NCI-H2081 treated with DMSO at 0.1 percent for 48 hours (cell line): ENCODE measurements at regions not wholly inside any gene's neighbourhood (a gene's known extent, or its start where the extent isn't known, plus 50 kb on each side); places are given as distances from the start of the nearest gene placed in this dataset.
"Not testable (repeated sequence)": the region's sequence is repeated elsewhere in the genome, so short reads cannot be mapped to it uniquely, and the experiment has no call there.

Experiments
- DNase-seq: peaks from one replicate; lab custom pipeline; 2025; lab: John Stamatoyannopoulos, UW

DNA sequence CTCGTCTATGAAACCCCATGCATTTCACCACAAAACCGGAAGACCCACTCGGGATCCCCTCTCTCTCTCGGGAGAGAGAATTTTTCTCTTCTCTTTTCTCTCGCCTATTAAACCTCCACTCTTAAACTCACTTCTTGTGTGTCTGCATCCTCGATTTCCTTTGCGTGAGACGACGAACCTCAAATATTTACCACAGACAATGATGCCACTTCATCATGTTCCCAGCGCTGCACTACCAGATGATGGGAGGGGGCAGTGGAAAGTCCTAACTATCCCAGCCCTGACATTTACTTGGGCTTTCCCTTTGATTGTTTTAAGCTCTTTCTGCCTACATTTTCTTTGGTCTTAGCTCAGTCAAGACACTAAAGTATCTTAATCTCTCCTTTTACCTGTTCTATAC, 906.7 kb downstream of the GRID1 start:
- no peak for DNase-seq

DNA sequence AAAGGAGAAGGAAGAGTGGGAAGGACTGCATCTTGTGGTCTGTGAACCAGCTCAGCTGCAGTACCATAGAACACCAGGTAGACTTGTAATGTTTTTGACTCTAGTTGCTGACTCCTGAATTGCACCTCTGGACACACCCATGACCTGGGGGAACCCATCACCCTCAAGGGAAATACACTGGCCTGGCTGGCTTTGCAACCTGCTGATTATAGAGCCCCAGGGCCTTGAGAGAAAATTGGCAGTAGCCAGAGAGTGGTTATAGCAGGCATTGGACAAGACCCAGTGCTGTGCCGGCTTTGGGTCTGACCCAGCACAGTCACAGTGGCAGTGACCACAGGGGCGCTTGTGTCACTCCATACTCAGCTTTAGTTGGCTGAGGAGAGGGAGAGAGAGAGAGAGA, 902.3 kb downstream of the GRID1 start:
- DNase-seq, result no peak

DNA sequence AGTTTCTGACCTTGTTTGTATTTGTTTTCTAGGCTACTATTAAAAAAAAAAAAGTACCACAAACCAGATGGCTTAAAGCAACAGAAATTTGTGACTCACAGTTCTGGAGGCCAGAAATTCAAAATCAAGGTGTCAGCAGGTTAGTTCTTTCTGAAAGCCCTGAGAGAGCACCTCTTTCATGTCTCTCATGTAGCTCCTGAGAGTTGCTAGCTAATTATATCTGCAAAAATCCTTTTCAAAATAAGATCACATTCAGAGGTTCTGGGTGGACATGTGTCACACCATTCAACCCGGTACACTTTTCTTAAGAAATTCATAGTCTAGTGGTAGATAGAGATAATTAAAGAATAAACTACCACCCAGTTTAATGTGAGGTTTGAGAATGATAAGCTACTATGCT, 888.6 kb downstream of the GRID1 start:
- DNase-seq, result no peak

DNA sequence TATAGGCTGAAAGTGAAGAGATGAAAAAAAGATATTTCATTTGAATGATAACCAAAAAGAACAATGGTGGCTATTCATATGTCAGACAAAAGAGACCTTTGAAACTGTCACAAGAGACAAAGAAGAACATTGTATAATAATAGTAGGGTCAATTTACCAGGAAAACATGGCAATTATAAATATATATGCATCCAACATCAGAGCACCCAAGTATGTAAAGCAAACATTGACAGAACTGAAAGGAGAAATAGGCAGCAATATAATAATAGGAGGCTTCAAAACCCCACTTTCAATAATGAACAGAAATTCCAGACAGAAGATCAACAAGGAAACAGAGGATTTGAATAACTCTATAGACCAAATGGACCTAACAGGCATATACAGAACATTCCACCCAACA, 876.2 kb downstream of the GRID1 start:
- DNase-seq, result no peak

DNA sequence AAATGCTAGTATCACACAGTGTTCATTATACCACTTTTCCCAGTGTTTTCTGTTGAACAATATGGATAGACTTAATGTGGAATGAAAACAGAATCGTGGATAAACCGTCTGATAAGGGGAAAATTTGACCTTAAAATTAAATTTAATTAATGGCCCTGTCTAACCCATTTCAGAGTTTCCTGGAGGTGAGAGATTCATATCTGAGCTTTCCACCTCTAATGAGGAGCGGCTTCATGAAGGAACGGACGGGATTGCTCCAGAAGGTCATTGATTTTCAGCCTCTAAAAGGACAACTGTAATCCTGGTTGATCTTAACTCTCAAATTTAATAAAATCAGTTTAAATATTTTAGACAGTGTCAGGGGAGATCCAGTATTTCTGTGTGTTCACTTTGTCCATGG, 874.9 kb downstream of the GRID1 start:
- no peak for DNase-seq

DNA sequence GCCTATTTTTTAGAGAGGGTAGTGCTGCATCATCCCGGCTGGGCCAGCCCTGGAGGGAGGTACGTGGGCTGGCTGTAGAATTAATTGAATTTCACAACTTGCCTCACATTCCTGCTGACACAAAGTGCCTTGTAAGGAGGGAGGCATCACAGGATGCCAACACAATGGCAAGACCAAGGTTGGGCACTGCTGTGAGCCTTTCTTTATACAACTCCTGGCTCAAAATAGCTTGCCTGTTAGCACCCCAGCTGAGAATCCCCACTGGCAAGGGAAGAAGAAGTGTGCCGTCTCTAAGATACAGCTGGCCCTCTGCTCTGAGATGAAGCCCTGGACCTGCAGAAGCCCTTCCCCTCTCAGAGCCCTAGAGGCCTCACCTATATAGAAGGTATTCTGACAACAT, 873.9 kb downstream of the GRID1 start:
- no peak for DNase-seq

DNA sequence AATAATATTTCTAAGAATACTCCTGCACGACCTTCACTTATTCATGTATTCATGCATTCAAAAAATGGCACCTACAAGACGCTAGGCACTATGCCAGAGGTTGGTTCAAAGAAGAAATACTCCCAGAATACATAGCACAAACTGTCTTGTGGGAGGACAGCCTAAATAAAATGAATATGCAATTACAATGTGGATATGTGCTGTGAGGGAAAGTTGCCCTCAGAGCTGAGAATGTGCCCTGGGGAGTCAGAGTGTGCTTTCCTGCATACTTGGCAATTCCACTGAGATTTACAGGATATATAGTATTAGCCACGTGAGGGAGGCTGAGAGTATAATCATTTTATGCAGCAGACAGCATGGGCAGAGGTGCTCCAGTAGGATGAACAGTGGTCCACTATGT, 872.9 kb downstream of the GRID1 start:
- DNase-seq, result no peak

DNA sequence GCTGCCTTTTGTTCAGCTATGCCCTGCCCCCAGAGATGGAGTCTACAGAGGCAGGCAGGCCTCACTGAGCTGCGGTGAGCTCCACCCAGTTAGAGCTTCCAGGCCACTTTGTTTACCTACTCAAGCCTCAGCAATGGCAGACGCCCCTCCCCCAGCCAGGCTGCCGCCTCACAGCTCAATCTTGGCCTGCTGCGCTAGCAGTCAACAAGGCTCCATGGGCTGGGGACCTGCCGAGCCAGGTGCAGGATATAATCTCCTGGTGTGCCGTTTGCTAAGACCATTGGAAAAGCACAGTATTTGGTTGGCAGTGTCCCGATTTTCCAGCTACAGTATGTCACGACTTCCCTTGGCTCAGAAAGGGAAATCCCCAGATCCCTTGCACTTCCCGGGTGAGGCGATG, 862.0 kb downstream of the GRID1 start:
- DNase-seq, result not testable (repeated sequence)

DNA sequence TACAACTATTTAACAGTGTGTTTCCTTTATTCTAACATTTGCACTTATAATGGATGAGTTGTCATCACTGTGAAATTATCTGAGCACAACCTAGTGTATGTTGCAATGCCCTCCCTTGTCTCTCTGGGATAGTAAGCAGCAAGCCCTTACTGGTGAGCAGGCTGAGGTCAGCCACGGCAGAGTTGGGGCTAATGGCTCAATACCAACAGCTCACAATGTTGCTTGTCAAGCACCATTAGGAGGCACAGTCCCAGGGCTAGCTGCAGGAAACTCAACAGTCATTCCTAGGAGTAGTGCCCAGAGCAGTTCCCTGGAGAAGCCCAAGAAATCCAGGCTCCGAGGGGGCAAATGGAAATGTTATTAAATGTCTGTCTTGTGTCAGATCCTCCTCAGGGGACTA, 858.4 kb downstream of the GRID1 start:
- no peak for DNase-seq

DNA sequence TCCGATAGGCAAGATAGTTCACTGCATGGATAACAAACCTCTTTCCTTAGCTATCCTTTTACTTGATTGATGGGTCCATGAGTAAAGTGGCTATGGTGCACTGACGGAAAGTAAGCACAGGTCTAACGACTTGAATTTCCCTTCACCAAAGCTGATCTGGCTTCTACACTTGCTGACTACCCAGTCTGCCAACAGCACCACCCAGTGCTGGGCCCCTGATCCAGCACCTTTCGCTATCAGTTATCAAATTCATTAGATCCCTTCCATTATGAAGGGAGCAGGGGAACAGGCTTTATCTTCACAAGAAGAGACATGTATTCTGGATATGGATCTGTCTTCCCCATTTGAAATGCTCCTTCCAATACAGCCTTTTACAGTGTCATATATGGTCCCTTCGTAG, 855.9 kb downstream of the GRID1 start:
- DNase-seq, result no peak

DNA sequence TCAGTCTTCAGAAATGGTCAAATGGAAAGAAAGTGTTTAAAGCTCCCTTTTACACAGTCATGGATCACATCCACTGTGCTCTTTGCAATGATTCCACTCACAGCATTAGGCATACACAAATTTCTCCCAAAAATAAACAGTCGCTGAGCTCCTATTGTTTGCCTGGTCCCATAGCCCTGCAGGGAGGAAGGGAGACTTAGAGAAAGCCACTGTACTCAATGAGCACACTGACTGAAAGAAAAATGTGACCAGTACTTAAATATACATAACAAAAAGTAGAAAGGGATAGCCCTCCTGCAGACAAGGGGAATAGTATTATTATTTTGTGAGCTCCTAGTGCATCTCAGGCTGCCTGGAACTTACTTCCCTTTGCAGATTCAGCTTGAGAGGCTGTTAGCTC, 853.2 kb downstream of the GRID1 start:
- DNase-seq, result no peak

DNA sequence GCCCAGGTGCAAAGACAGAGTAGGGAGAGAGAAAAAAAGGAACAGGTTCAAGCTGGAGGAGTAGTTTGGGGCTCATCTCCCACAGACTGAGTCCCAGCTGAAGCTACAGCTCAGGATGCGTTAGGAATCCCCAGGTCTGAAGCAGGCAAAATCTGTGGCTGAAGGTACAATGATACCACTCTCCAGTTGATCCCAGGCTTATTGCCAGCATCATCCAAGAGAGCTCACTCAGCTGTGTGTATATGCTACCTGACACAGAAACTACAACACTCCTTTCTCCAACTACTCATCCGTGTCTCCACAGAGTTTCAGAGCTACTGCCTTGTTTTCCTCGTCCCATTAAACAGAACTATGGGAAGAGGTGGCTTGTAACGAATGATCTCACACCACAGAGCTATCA, 851.3 kb downstream of the GRID1 start:
- DNase-seq, result no peak

DNA sequence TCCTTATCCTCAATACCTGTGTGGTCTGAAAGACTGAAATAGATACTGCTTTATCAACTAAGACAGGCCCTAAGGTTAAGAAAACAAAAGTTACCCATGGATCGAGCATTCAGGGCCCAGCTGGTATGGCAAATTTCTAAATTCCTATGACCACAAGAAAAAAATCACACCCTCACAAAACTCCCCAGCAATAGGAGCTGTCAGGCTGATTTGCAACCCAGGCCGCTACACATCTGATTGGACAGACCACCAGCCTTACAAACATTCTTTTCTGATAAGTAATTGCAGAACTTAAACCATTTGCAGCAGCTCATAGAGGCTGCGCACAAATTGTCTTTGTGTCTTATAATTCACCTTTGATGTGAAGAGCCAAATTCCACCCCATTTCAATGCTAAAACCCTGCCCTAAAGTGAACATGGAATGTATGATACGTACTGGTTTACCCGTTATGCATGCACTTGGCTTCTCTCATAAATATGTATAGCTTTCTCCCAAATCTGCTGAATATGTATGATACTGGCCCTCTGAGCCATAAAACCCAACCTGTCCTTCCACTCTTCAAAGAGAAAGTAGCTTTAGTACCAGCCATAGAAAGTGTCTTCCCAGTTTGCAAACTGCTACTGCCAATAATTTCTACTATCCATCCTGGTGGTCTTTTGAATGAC, 842.5 kb downstream of the GRID1 start:
- DNase-seq, result no peak

DNA sequence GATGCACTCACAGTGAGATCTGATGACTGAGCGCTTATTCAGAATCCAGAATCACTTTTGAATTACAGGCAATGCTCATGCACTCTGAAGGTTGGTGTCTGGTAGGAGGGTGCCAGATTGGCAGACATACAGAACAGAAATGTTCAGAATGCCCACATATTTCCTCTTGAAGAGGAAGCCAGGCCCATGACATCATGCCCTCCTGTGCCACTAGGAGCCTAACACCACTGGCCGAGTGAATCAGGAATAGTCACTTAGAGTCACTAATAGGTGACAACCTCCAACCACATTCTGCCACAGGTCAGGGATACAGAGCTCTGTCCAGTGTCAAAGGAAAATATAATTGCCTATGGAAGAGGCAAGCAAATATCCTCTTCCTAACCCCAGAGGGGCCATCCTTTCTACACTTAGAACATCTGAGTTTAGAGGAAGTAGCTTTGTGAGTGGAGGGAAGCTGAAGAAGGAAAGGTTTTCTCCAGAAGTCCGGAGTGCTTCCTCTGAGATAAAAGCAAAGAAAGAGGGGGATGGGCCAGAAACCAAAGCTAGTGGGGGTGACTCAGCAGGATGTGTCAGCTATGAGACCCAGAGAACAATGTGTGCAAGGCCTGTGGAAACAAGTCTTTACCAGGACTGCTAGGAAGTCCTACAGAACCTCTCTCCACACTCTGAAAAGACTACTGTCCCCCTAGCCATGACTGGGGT, 838.8 kb downstream of the GRID1 start:
- no peak for DNase-seq

DNA sequence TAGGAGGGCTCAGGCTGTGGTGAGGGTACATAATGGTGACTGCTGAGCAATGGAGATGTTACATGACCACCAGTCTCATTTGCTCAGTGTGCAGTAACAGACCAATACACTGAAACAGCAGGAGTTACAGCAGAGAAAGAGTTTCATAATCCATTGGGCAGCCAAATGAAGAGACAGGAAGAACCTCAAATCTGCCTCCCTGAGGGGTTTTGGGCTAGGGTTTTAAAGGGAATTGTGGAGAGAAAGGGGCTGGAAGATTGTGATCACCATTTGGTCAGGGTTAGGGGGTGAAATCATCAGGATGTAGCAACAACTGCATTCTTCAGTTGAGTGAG, 838.3 kb downstream of the GRID1 start:
- DNase-seq, result no peak

DNA sequence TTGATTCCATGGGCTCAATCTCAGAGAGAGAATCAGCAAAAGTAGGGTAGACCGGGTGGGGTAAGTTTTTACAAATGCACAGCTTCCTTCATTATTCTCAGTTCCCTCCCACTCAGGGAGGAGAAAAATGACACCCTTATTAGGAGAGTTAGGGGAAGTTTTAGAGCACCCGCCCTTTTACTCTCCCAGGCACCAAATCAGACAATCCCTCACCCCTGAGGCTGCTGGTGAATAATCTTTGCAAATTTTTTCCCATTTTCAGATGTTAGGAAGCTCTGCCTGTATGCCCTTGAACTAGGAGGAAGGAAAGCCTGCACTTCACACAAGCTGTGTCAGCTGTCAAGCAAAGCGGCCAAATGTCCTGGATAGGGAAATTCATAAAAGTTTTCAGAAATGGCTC, 834.9 kb downstream of the GRID1 start:
- DNase-seq, result no peak

DNA sequence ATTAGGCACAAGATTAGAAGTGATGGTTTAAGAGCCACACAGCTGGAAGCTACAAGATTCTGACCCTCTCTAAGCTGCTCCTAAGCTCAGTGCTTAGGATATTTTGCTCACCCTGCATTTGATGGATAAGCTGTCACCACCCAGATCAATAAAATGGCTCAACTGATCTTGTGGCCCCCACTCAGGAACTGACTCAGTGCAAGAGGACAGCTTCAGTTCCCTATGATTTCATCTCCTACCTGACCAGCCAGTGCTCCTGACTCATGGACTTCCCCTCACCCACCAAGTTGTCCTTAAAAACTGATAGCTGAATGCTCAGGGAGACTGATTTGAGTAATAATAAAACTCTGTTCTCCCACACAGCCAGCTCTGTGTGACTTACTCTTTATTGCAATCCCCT, 833.8 kb downstream of the GRID1 start:
- no peak for DNase-seq

DNA sequence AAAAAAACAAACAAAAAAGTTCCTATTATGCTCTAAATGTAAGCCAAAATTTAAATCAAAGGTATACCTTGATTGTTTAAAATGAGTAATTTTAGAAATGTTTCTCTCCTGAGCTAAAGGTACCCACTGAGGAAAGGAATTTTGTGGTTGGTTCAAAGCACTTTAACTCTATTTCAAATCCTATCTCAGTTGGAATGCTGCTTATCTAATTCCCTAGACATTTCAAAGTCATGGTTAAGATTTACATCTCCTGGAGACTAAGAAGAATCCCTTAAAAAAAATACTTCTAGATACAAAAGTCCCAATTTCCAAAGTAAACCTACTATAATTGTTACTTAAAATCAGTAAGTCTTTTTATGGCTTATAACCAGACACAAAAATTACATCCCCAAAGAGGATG, 830.7 kb downstream of the GRID1 start:
- DNase-seq, result no peak

DNA sequence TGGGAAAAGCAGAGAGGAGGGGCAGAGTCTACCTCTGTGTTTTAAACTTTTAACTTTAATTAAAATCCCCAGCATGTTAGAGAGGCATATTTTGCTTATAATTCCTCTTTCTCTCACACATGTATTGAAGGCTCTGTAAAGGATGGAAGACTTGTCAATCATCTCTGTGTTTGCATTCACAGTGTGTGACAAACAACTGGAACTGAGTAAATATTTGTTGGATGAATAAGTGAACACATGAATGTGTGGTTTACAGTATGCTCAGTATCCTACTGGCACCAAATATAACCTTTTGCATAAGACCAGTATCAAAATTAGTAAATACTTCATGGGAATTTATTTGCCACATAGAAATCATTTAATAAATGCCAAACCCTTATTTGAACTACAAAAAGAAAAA, 829.0 kb downstream of the GRID1 start:
- no peak for DNase-seq

DNA sequence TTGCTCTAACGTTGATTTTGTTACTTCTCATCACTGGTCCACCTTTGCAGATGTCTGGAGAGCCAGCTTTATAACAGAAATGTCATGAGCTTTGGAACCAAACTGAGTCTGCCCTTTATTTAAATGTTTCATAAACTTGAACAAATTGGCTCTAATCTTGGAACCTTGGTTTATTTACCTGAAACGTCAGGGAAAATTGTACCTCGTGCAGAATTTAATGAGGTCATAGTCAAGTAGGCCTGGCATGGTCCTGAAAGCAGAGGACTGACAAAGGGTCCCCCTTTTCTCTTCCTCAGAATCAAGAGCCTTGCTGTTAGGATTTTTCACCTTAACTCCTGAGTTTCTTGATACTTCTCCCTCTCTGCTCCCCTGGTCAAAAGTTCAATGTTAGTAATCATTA, 828.0 kb downstream of the GRID1 start:
- no peak for DNase-seq

DNA sequence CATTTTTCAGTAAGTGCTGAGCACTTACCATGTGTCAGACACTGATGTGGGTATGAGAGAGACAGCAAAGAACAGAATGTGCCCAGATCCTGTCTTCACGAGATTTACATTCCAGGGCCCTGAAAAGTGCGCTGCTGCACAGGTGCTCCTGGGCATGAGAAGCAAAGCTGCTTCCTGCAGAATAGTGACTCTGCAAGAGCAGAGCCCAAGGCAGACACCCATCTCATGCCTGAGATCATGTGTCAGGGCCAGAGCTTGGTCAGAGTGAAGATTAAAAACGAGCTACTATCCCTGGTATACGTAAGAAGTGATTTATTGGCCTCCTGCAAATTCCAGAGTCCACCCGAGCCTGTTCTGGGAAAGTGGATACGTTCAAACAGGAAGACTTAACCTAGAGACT, 824.4 kb downstream of the GRID1 start:
- no peak for DNase-seq

DNA sequence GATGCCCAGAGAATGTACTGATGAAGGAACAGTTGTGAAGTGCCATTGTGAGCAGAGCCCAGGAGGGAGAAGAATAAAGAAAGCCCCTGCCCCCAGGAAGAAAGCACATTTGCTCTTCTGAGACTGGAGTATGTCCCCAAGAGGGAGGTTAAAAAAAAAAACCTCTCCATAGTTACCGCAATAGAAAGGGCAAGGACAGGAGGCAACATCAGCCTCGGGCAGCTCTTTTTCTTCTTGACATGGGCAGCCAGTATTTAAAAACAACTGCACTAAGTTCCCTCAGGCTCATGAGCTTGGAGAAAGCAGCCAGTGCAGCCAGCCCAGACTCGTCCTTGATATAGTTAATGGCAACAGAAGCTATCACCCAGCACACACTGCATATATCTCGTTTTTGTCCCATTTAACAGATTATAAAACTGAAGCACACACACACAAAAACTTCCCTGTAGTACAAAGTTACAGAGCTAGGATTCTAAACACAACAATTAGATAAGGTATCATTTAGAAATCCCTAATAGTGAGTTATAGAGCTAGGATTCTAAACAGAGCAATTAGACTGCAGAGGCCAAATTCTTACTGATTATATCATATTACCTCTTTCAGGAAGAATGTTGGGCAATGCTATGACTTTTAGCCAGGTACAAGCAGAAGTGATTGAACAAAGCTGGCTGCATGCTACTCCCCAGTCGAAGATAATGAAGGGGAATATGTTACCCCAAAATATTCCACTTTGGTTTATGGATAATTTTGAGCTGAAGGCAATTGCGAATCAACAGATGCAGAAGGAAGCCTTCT, 823.5 kb downstream of the GRID1 start:
- no peak for DNase-seq

DNA sequence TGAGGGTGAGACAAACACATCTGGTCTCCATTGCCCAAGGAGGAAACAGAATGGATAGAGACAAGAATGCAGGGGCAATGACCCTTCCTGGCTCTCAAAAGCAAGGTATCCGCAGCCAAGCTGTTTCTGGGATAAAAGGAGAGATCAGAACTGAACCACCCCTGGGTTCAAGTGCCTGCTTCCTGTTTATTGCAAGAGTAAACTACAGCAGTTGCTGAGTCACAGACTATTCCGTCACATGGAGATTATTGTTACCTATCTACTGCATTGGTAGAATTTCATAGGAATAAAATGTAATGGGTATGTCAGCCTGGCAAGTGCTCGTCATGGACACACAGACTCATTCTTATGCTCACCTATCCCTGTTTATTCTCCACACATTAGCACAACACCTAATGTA, 821.6 kb downstream of the GRID1 start:
- DNase-seq, result no peak

DNA sequence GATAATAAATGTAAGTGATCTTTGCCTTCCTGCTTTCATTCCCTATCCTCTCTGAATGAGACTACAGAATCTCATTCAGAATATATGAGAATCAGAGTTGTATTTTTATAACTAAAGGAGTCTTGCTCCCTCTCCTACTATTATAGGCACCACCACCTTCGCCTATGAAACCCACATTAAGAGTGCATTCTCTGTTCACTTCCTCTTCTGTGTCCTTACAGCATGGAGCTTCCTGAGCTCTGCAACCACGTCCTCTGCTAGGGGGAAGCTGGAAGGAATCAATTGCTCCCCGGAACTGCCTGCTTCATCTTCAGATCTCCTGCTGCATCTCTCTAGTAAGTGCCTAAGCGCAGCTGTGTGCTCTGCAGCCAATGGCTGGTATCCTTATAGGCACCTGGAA, 820.7 kb downstream of the GRID1 start:
- no peak for DNase-seq
